MG63 (cell line): ENCODE measurements at regions not wholly inside any gene's neighbourhood (a gene's known extent, or its start where the extent isn't known, plus 50 kb on each side); places are given as distances from the start of the nearest gene placed in this dataset.
A peak's percentile ranks its signal among the peaks of the same experiment; 100 is the strongest.

Experiments
- DNase-seq: peaks from one replicate; pipeline ENCODE4 v3.0.0-alpha.2; 2020
- H3K27me3 ChIP-seq: fragments of 250-450 bp; sonication (Bioruptor Pico); 2 replicates; pipeline ENCODE4 v1.5.1; 2020; ENCODE audit warnings: mild to moderate bottlenecking, moderate library complexity
- H3K36me3 ChIP-seq: fragments of 250-450 bp; sonication (Bioruptor Pico); 2 replicates; pipeline ENCODE4 v1.5.1; 2020; ENCODE audit warnings: mild to moderate bottlenecking, moderate library complexity
- H3K4me3 ChIP-seq: fragments of 250-450 bp; sonication (Bioruptor Pico); 2 replicates; pipeline ENCODE4 v1.5.1; 2020; ENCODE audit warnings: mild to moderate bottlenecking, moderate library complexity
- H3K9me3 ChIP-seq: fragments of 250-450 bp; sonication (Bioruptor Pico); 2 replicates; pipeline ENCODE4 v1.5.1; 2020; ENCODE audit warnings: mild to moderate bottlenecking, moderate library complexity

- H3K36me3 ChIP-seq: no peaks in the 10 kb centered on the region
- no peak overlapping the region for H3K4me3 ChIP-seq
- no peaks in the 10 kb centered on the region; the same call in 1 of the 2 replicates for H3K9me3 ChIP-seq
- H3K27me3 ChIP-seq: no peaks in the 10 kb centered on the region
- DNase-seq: no peak
These were observed 70.0 kb downstream of the RTP5 start for GRCh38 chr2:241939541-241939940.

- DNase-seq: no peak
- Histone ChIP-seq H3K9me3 (no peaks in the 10 kb centered on the region; the same call in 1 of the 2 replicates), H3K4me3 (no peak overlapping the region), H3K36me3 (no peaks in the 10 kb centered on the region), H3K27me3 (no peaks in the 10 kb centered on the region)
These were observed 70.8 kb downstream of the RTP5 start for GRCh38 chr2:241940329-241940728.

- Histone ChIP-seq H3K36me3 (no peaks in the 10 kb centered on the region), H3K4me3 (no peak overlapping the region), H3K9me3 (no peaks in the 10 kb centered on the region; the same call in 1 of the 2 replicates), H3K27me3 (no peaks in the 10 kb centered on the region)
- no peak for DNase-seq
These were observed 72.3 kb downstream of the RTP5 start for GRCh38 chr2:241941691-241942301.

GRCh38 chr2:241942416-241943208 lies 73.1 kb downstream of the RTP5 start:
- no peak for DNase-seq

GRCh38 chr2:241943209-241943850 lies 73.8 kb downstream of the RTP5 start:
- H3K4me3 ChIP-seq: no peak overlapping the region
- no peaks in the 10 kb centered on the region for H3K27me3 ChIP-seq
- no peaks in the 10 kb centered on the region; the same call in 1 of the 2 replicates for H3K9me3 ChIP-seq
- DNase-seq: no peak
- no peaks in the 10 kb centered on the region for H3K36me3 ChIP-seq

More at GRCh38 chr2:241942416-241943208, 73.1 kb downstream of the RTP5 start:
- Histone ChIP-seq H3K36me3 (no peaks in the 10 kb centered on the region), H3K27me3 (no peaks in the 10 kb centered on the region), H3K9me3 (no peaks in the 10 kb centered on the region; the same call in 1 of the 2 replicates), H3K4me3 (no peak overlapping the region)

GRCh38 chr2:241943961-241944575 lies 74.5 kb downstream of the RTP5 start:
- Histone ChIP-seq H3K4me3 (no peak overlapping the region), H3K9me3 (no peaks in the 10 kb centered on the region; the same call in 1 of the 2 replicates), H3K27me3 (no peaks in the 10 kb centered on the region), H3K36me3 (no peaks in the 10 kb centered on the region)
- no peak for DNase-seq

- no peak for DNase-seq
- no peaks in the 10 kb centered on the region for H3K27me3 ChIP-seq
- no peak overlapping the region for H3K4me3 ChIP-seq
- H3K9me3 ChIP-seq: no peaks in the 10 kb centered on the region; the same call in 1 of the 2 replicates
- H3K36me3 ChIP-seq: no peaks in the 10 kb centered on the region
These were observed 75.3 kb downstream of the RTP5 start for GRCh38 chr2:241944821-241945220.

GRCh38 chr2:241945311-241945710 lies 75.8 kb downstream of the RTP5 start:
- H3K4me3 ChIP-seq: no peak overlapping the region
- no peaks in the 10 kb centered on the region for H3K27me3 ChIP-seq
- no peaks in the 10 kb centered on the region; the same call in 1 of the 2 replicates for H3K9me3 ChIP-seq
- no peak for DNase-seq
- no peaks in the 10 kb centered on the region for H3K36me3 ChIP-seq

- H3K4me3 ChIP-seq: no peak overlapping the region
- no peak for DNase-seq
- H3K36me3 ChIP-seq: no peaks in the 10 kb centered on the region
- H3K27me3 ChIP-seq: no peaks in the 10 kb centered on the region
- H3K9me3 ChIP-seq: no peaks in the 10 kb centered on the region
These were observed 76.3 kb downstream of the RTP5 start for GRCh38 chr2:241945803-241946202.

GRCh38 chr2:241946306-241947003 lies 76.9 kb downstream of the RTP5 start:
- Histone ChIP-seq H3K9me3 (no peaks in the 10 kb centered on the region), H3K36me3 (no peaks in the 10 kb centered on the region), H3K27me3 (no peaks in the 10 kb centered on the region), H3K4me3 (peak overlapping the region; percentile 18; the same call in 1 of the 2 replicates)
- peak; percentile 59 for DNase-seq

- Histone ChIP-seq H3K4me3 (peak overlapping the region; percentile 18; the same call in 1 of the 2 replicates), H3K36me3 (no peaks in the 10 kb centered on the region), H3K27me3 (no peaks in the 10 kb centered on the region), H3K9me3 (no peaks in the 10 kb centered on the region)
- no peak for DNase-seq
These were observed 77.4 kb downstream of the RTP5 start for GRCh38 chr2:241947004-241947350.

- Histone ChIP-seq H3K27me3 (no peaks in the 10 kb centered on the region), H3K9me3 (no peaks in the 10 kb centered on the region), H3K4me3 (no peak overlapping the region), H3K36me3 (no peaks in the 10 kb centered on the region)
- DNase-seq: no peak
These were observed 77.9 kb downstream of the RTP5 start for GRCh38 chr2:241947401-241947800.

GRCh38 chr2:241947876-241948275 lies 78.3 kb downstream of the RTP5 start:
- Histone ChIP-seq H3K36me3 (no peaks in the 10 kb centered on the region), H3K9me3 (no peaks in the 10 kb centered on the region), H3K4me3 (no peak overlapping the region), H3K27me3 (no peaks in the 10 kb centered on the region)
- DNase-seq: no peak

GRCh38 chr2:241948299-241948897 lies 78.9 kb downstream of the RTP5 start:
- DNase-seq: no peak
- Histone ChIP-seq H3K4me3 (no peak overlapping the region), H3K36me3 (no peaks in the 10 kb centered on the region), H3K27me3 (no peaks in the 10 kb centered on the region), H3K9me3 (no peaks in the 10 kb centered on the region)

- no peak for DNase-seq
- no peaks in the 10 kb centered on the region for H3K27me3 ChIP-seq
- H3K36me3 ChIP-seq: no peaks in the 10 kb centered on the region
- no peak overlapping the region for H3K4me3 ChIP-seq
- H3K9me3 ChIP-seq: no peaks in the 10 kb centered on the region
These were observed 79.6 kb downstream of the RTP5 start for GRCh38 chr2:241948901-241949735.
